ENCODE measurements at regions not wholly inside any gene's neighbourhood (a gene's known extent, or its start where the extent isn't known, plus 50 kb on each side); places are given as distances from the start of the nearest gene placed in this dataset.

DNA sequence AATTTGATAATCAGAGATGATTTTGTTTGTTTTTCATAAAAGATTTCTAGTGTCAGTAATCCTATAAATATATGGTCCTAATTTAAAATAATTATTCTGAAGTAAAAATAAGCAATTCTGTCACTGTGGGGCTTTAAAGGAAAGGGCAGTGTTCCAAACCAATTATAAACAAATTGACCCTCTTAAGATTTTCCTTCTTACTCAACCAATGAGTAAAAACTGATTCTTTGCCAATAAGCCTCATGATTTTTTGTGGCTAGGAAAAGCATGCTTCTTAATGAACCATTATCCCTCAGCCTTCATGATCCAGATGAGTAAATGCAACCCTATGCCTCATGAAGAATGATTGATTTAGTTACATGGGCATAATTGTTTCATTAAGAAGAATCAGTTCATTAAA lies 1010.4 kb downstream of the ADGRL3 start:
- Histone ChIP-seq H3K4me3 (no peak overlapping the region), H3K4me1 (no peaks in the 10 kb centered on the region), H3K27me3 (no peaks in the 10 kb centered on the region), H3K9me3 (no peaks in the 10 kb centered on the region), H3K36me3 (no peaks in the 10 kb centered on the region), H3K27ac (no peak overlapping the region)
- intact Hi-C loops (cut with DNase I; ENCODE audit: low total_unique reads): no loop called here
- no peak for DNase-seq
- no peak for TF ChIP-seq POLR2A (IDR thresholded peaks at IDR 0.05)
- TF ChIP-seq CTCF (IDR thresholded peaks at IDR 0.05): no peak

- H3K27ac ChIP-seq: no peak overlapping the region
- no peaks in the 10 kb centered on the region for H3K36me3 ChIP-seq
- H3K4me3 ChIP-seq: no peak overlapping the region
- H3K27me3 ChIP-seq: no peaks in the 10 kb centered on the region
- TF ChIP-seq POLR2A (IDR thresholded peaks at IDR 0.05) (no peak), CTCF (IDR thresholded peaks at IDR 0.05) (no peak)
- no peaks in the 10 kb centered on the region for H3K4me1 ChIP-seq
- no peak for DNase-seq
- intact Hi-C loops (cut with DNase I; ENCODE audit: low total_unique reads): no loop called here
- H3K9me3 ChIP-seq: no peaks in the 10 kb centered on the region
Measured at GRCh38 chr4:62209757-62210485, 1009.8 kb downstream of the ADGRL3 start.

- no peak overlapping the region for H3K27ac ChIP-seq
- intact Hi-C loops (cut with DNase I; ENCODE audit: low total_unique reads): no loop called here
- no peak for DNase-seq
- no peaks in the 10 kb centered on the region for H3K4me1 ChIP-seq
- H3K36me3 ChIP-seq: no peaks in the 10 kb centered on the region
- no peak for TF ChIP-seq POLR2A (IDR thresholded peaks at IDR 0.05)
- no peak for TF ChIP-seq CTCF (IDR thresholded peaks at IDR 0.05)
- H3K9me3 ChIP-seq: no peaks in the 10 kb centered on the region
- no peak overlapping the region for H3K4me3 ChIP-seq
- no peaks in the 10 kb centered on the region for H3K27me3 ChIP-seq
Measured at GRCh38 chr4:62208921-62209320, 1008.8 kb downstream of the ADGRL3 start.

- intact Hi-C loops (cut with DNase I; ENCODE audit: low total_unique reads): no loop called here
- H3K27me3 ChIP-seq: no peaks in the 10 kb centered on the region
- no peak overlapping the region for H3K4me3 ChIP-seq
- no peak for TF ChIP-seq CTCF (IDR thresholded peaks at IDR 0.05)
- TF ChIP-seq POLR2A (IDR thresholded peaks at IDR 0.05): no peak
- no peaks in the 10 kb centered on the region for H3K4me1 ChIP-seq
- H3K9me3 ChIP-seq: no peaks in the 10 kb centered on the region
- H3K27ac ChIP-seq: no peak overlapping the region
- DNase-seq: no peak
- no peaks in the 10 kb centered on the region for H3K36me3 ChIP-seq
Measured at GRCh38 chr4:62204136-62204535, 1004.0 kb downstream of the ADGRL3 start.

DNA sequence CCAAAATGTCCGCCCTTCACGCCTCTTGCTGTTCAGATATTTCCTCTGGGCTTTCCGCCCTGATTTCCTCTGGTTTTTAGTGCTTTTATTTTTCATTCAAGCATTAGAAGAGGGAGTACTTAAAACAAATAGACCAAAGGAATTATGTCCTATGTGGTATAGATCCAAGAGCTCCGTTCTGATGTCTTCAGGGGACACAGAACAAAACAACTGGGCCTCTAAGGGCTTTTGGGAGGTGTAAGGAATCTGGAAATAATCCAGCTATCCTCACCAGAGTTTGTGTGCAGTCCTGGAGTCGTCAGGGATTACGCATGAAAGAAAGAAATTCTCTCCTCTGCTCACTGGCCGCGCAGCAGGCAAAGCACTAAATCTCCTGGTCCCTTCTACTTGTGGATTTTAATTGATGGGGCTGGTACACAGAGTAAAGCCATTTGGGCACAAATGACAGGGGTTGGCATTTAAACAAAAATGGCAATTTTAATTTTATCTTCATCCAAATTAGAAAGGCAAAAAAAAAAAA lies 999.2 kb downstream of the ADGRL3 start:
- Histone ChIP-seq H3K27me3 (no peaks in the 10 kb centered on the region), H3K36me3 (no peaks in the 10 kb centered on the region), H3K27ac (no peak overlapping the region), H3K4me1 (no peaks in the 10 kb centered on the region), H3K9me3 (no peaks in the 10 kb centered on the region), H3K4me3 (no peak overlapping the region)
- no peak for DNase-seq
- intact Hi-C loops (cut with DNase I; ENCODE audit: low total_unique reads): no loop called here
- TF ChIP-seq POLR2A (IDR thresholded peaks at IDR 0.05) (no peak), CTCF (IDR thresholded peaks at IDR 0.05) (no peak)

All from uterus (tissue), 3 donors.